C4-2B (cell line): ENCODE measurements at regions not wholly inside any gene's neighbourhood (a gene's known extent, or its start where the extent isn't known, plus 50 kb on each side); places are given as distances from the start of the nearest gene placed in this dataset.

Experiments used
- H3K27ac ChIP-seq: fragments of 450-650 bp; 2 replicates; pipeline ENCODE4 v1.5.1; 2017
- ZFX ChIP-seq: fragments of 450-650 bp; IDR thresholded peaks from 2 replicates; pipeline ENCODE4 v1.6.1; 2017
- TF ChIP-seq, protein P1 (sequence below): fragments of 450-650 bp; conservative IDR thresholded peaks from 2 replicates; pipeline ENCODE4 v1.5.1; 2017; ENCODE audit warnings: mild to moderate bottlenecking

GRCh38 chr7:130874071-130874915, 140.3 kb upstream of the KLF14 start:
- TF ChIP-seq ZFX, result no peak
- TF ChIP-seq, protein P1, sequence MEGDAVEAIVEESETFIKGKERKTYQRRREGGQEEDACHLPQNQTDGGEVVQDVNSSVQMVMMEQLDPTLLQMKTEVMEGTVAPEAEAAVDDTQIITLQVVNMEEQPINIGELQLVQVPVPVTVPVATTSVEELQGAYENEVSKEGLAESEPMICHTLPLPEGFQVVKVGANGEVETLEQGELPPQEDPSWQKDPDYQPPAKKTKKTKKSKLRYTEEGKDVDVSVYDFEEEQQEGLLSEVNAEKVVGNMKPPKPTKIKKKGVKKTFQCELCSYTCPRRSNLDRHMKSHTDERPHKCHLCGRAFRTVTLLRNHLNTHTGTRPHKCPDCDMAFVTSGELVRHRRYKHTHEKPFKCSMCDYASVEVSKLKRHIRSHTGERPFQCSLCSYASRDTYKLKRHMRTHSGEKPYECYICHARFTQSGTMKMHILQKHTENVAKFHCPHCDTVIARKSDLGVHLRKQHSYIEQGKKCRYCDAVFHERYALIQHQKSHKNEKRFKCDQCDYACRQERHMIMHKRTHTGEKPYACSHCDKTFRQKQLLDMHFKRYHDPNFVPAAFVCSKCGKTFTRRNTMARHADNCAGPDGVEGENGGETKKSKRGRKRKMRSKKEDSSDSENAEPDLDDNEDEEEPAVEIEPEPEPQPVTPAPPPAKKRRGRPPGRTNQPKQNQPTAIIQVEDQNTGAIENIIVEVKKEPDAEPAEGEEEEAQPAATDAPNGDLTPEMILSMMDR, result no peak
- H3K27ac ChIP-seq, result no peak overlapping the region

DNA sequence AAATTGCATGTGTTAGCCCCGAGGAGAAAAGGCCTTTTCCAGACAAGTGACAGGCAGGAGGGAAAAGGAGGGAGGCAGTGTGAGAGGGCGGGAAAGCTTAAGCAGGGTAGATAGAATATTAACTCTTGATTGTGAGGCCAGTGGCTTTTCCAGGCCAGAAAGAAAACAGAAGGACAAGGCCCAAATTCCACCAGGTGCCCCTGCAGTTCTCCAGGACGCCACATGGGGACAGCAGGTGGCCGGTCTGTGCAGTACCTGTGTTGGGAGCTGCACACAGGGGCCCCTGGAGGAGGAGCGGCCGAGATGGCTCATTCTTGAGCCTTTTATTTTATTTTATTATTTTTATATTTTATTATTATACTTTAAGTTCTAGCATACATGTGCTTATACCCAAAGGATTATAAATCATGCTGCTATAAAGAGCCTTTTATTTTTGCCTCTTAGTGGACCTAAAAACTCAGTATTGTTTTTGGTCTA, 141.3 kb upstream of the KLF14 start:
- TF ChIP-seq, protein P1, result peak; percentile 99
- TF ChIP-seq ZFX, result no peak
- H3K27ac ChIP-seq, result no peak overlapping the region

GRCh38 chr7:130875901-130876300, 141.9 kb upstream of the KLF14 start:
- TF ChIP-seq, protein P1, result no peak
- TF ChIP-seq ZFX, result no peak
- H3K27ac ChIP-seq, result no peak overlapping the region

DNA sequence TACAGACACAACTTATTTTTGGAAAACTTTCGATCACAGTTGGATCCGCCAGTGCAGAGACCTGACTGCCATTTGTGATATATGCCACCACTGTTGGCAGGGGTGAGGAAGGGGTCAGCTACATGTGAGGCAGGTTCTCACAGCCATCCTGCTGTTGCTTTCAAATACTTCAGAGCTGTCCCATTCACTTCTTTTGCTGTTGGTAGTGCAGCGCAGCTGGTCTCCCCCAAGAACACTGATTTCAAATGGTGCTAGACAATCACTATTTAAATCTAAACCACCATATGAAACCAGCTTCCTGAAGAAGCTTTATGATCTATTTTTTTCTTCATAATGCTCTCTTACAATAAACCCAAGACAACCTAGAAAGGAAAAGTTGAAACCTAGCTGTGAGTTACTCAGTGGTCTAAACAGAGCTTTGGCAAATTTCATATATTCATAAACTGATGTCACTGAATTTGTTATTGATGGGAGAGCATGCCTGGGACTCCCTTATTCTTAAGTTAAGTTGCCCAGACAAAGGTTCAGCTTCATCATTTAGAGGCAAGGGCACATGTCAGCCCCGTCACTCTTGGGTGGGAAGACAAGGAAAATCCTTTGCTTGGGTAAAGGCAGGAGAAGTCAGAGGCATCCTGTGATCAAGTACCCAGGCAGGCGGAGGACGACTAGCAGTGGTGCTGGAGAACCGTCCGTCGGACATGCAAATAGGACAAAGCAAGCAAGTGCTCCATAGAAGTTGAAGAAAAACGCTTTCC, 143.4 kb upstream of the KLF14 start:
- no peak overlapping the region for H3K27ac ChIP-seq
- TF ChIP-seq, protein P1, result no peak
- TF ChIP-seq ZFX, result no peak

GRCh38 chr7:130877991-130878305, 143.9 kb upstream of the KLF14 start:
- TF ChIP-seq ZFX, result no peak
- TF ChIP-seq, protein P1, result no peak
- no peak overlapping the region for H3K27ac ChIP-seq

- H3K27ac ChIP-seq, result no peak overlapping the region
- TF ChIP-seq ZFX, result no peak
- TF ChIP-seq, protein P1, result no peak
Observed at GRCh38 chr7:130878785-130879184, 144.8 kb upstream of the KLF14 start.

- TF ChIP-seq, protein P1, result no peak
- no peak for TF ChIP-seq ZFX
- no peak overlapping the region for H3K27ac ChIP-seq
Observed at GRCh38 chr7:130879191-130879590, 145.2 kb upstream of the KLF14 start.
